Vagina (tissue), 2 donors: ENCODE measurements at regions not wholly inside any gene's neighbourhood (a gene's known extent, or its start where the extent isn't known, plus 50 kb on each side); places are given as distances from the start of the nearest gene placed in this dataset.

Source experiments
- DNase-seq, 2 donors: peaks; one replicate each; pipeline ENCODE4 v3.0.0-alpha.2; 2017; ENCODE audit errors: extremely low spot score in 2 of 2
- H3K27ac ChIP-seq: fragments of 200-600 bp; sonication (generic); one replicate; pipeline ENCODE4 v1.5.1; 2019
- H3K27me3 ChIP-seq: fragments of 200-600 bp; sonication (generic); one replicate; pipeline ENCODE4 v1.5.1; 2019
- H3K36me3 ChIP-seq, 2 donors: fragments of 200-600 bp; sonication (generic); one replicate each; pipeline ENCODE4 v1.5.1; 2017 to 2019
- H3K4me1 ChIP-seq: fragments of 200-600 bp; sonication (generic); one replicate; pipeline ENCODE4 v1.5.1; 2019
- H3K4me3 ChIP-seq, 2 donors: fragments of 200-600 bp; sonication (generic); 1 replicate in 1 of 2; 2 replicates in 1 of 2; pipeline ENCODE4 v1.5.1; 2016 to 2019
- H3K9me3 ChIP-seq: fragments of 200-600 bp; sonication (generic); one replicate; pipeline ENCODE4 v1.5.1; 2019
- CTCF ChIP-seq, 3 experiments: fragments of 450-650 bp in 2 of 3; fragments of 200-600 bp in 1 of 3; sonication (generic) in 1 of 3; IDR thresholded peaks; one replicate each; pipeline ENCODE4 v1.5.1; 2017 to 2019; ENCODE audit warnings: antibody characterized with exemption in 3 of 3, mild to moderate bottlenecking in 2 of 3, moderate library complexity in 2 of 3
- POLR2A ChIP-seq, 2 donors: fragments of 450-650 bp; IDR thresholded peaks; one replicate each; pipeline ENCODE4 v1.6.1; 2017; ENCODE audit warnings: antibody characterized with exemption in 2 of 2, mild to moderate bottlenecking in 2 of 2, moderate library complexity in 2 of 2
- POLR2AphosphoS5 ChIP-seq, 2 donors: sonication (generic); formaldehyde crosslinking; IDR thresholded peaks; one replicate each; pipeline ENCODE4 v1.9.0; 2017; ENCODE audit warnings: antibody characterized with exemption in 2 of 2, mild to moderate bottlenecking in 2 of 2, low read depth in 1 of 2; ENCODE audit not compliant: insufficient read depth in 1 of 2
- intact Hi-C: fragments of 100-400 bp; cut with DNase I; formaldehyde crosslinking; loops from one replicate; pipeline ENCODE4 v1.15.1; 2023

- Histone ChIP-seq H3K27me3 (no peaks in the 10 kb centered on the region), H3K4me3 (no peak overlapping the region), H3K36me3 (no peaks in the 10 kb centered on the region), H3K4me1 (no peaks in the 10 kb centered on the region), H3K27ac (no peak overlapping the region), H3K9me3 (no peaks in the 10 kb centered on the region)
- TF ChIP-seq POLR2AphosphoS5 (IDR thresholded peaks at IDR 0.05; ENCODE audit: insufficient read depth in 1 of 2, low read depth in 1 of 2) (no peak), POLR2A (IDR thresholded peaks at IDR 0.05) (no peak), CTCF (IDR thresholded peaks at IDR 0.05) (no peak)
- intact Hi-C loops = no loop called here
- DNase-seq = no peak
These were observed 672.0 kb downstream of the RNF144B start for GRCh38 chr6:19059102-19059501.

DNA sequence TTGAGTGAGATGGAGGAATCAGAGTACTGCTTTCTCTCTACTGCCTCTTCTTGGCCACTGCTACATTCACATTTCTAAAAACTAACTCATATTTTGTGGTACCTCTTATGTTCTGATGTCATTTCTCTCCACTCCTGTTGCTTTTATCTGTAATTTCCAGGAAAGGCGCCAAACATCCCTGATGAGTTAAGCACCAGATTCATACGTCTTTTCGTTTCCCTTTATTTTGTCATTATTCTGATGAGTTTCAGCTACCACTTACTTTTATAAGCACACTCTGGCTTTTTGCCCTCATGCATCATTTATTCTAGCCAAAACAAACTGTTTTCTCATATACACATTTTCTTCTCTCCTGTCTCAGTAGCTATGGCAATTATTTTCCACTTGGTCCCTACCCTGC is 680.0 kb downstream of the RNF144B start:
- H3K4me3 ChIP-seq = no peak overlapping the region
- intact Hi-C loops = no loop called here
- TF ChIP-seq POLR2AphosphoS5 (IDR thresholded peaks at IDR 0.05; ENCODE audit: insufficient read depth in 1 of 2, low read depth in 1 of 2) (no peak), POLR2A (IDR thresholded peaks at IDR 0.05) (no peak), CTCF (IDR thresholded peaks at IDR 0.05) (no peak)
- no peak for DNase-seq
- H3K36me3 ChIP-seq = no peaks in the 10 kb centered on the region
- H3K27me3 ChIP-seq = no peaks in the 10 kb centered on the region
- H3K4me1 ChIP-seq = no peaks in the 10 kb centered on the region
- no peaks in the 10 kb centered on the region for H3K9me3 ChIP-seq
- no peak overlapping the region for H3K27ac ChIP-seq

- H3K9me3 ChIP-seq = no peaks in the 10 kb centered on the region
- no peak for TF ChIP-seq POLR2AphosphoS5 (IDR thresholded peaks at IDR 0.05; ENCODE audit: insufficient read depth in 1 of 2, low read depth in 1 of 2)
- no peak for TF ChIP-seq POLR2A (IDR thresholded peaks at IDR 0.05)
- TF ChIP-seq CTCF (IDR thresholded peaks at IDR 0.05) = no peak
- H3K27ac ChIP-seq = no peak overlapping the region
- no peaks in the 10 kb centered on the region for H3K4me1 ChIP-seq
- no peak for DNase-seq
- H3K4me3 ChIP-seq = no peak overlapping the region
- H3K36me3 ChIP-seq = no peaks in the 10 kb centered on the region
- H3K27me3 ChIP-seq = no peaks in the 10 kb centered on the region
- intact Hi-C loops = no loop called here
These were observed 683.4 kb downstream of the RNF144B start for GRCh38 chr6:19070520-19070919.

DNA sequence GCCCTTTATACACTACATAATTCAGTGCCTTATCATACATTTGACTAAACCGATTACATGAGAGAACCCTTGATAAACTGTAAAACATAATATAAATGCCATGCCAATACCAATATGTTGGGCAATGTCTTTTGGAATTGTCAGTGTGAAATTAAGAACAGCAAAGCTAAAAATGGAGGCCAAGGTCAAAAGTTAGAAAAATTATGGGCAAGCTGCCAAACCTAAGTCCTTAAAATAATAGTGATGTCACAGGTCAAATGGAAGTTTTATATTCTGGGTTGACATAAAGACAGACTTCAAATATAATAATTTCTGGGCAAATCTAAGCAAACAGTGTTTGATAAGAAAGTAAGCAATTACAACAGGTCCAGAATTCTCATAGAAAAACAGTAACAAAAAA is 696.7 kb downstream of the RNF144B start:
- Histone ChIP-seq H3K27ac (no peak overlapping the region), H3K9me3 (no peaks in the 10 kb centered on the region), H3K36me3 (no peaks in the 10 kb centered on the region), H3K4me1 (no peaks in the 10 kb centered on the region), H3K27me3 (no peaks in the 10 kb centered on the region), H3K4me3 (no peak overlapping the region)
- TF ChIP-seq POLR2AphosphoS5 (IDR thresholded peaks at IDR 0.05; ENCODE audit: insufficient read depth in 1 of 2, low read depth in 1 of 2) = no peak
- intact Hi-C loops = no loop called here
- no peak for DNase-seq

GRCh38 chr6:19086480-19086879 is 699.3 kb downstream of the RNF144B start:
- H3K36me3 ChIP-seq = no peaks in the 10 kb centered on the region
- H3K9me3 ChIP-seq = no peaks in the 10 kb centered on the region
- intact Hi-C loops = no loop called here
- DNase-seq = no peak
- H3K27me3 ChIP-seq = no peaks in the 10 kb centered on the region
- TF ChIP-seq POLR2AphosphoS5 (IDR thresholded peaks at IDR 0.05; ENCODE audit: insufficient read depth in 1 of 2, low read depth in 1 of 2) (no peak), POLR2A (IDR thresholded peaks at IDR 0.05) (no peak), CTCF (IDR thresholded peaks at IDR 0.05) (no peak)
- H3K4me3 ChIP-seq = no peak overlapping the region
- no peak overlapping the region for H3K27ac ChIP-seq
- no peaks in the 10 kb centered on the region for H3K4me1 ChIP-seq

GRCh38 chr6:19087296-19087695 is 700.1 kb downstream of the RNF144B start:
- H3K27ac ChIP-seq = no peak overlapping the region
- intact Hi-C loops = no loop called here
- H3K9me3 ChIP-seq = no peaks in the 10 kb centered on the region
- TF ChIP-seq POLR2A (IDR thresholded peaks at IDR 0.05) = no peak
- no peak for TF ChIP-seq POLR2AphosphoS5 (IDR thresholded peaks at IDR 0.05; ENCODE audit: insufficient read depth in 1 of 2, low read depth in 1 of 2)
- no peak for TF ChIP-seq CTCF (IDR thresholded peaks at IDR 0.05)
- no peaks in the 10 kb centered on the region for H3K36me3 ChIP-seq
- H3K4me3 ChIP-seq = no peak overlapping the region
- H3K27me3 ChIP-seq = no peaks in the 10 kb centered on the region
- no peak for DNase-seq
- H3K4me1 ChIP-seq = no peaks in the 10 kb centered on the region
